ENCODE measurements at regions not wholly inside any gene's neighbourhood (a gene's known extent, or its start where the extent isn't known, plus 50 kb on each side); places are given as distances from the start of the nearest gene placed in this dataset.

DNA sequence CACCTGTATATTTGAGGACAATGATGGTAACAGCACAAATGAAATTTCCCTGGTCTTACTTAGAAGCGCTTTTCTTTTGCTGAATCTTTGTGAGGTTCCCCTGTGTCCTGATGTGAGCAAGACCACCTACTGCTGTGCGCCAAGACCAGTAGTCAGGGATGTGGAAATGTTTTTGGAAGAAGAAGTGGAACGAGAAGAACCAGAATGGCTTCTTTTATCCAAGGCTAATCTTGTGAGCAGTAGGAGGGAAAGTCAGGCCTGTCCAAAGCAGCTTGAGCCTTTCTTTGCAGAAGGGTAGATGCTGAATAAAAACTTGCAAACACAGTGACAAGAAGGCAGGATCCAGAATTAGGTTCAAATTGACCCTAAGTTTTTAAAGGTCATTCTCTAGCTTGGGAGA is 223.0 kb downstream of the FAT3 start:
- TF ChIP-seq, protein P1, sequence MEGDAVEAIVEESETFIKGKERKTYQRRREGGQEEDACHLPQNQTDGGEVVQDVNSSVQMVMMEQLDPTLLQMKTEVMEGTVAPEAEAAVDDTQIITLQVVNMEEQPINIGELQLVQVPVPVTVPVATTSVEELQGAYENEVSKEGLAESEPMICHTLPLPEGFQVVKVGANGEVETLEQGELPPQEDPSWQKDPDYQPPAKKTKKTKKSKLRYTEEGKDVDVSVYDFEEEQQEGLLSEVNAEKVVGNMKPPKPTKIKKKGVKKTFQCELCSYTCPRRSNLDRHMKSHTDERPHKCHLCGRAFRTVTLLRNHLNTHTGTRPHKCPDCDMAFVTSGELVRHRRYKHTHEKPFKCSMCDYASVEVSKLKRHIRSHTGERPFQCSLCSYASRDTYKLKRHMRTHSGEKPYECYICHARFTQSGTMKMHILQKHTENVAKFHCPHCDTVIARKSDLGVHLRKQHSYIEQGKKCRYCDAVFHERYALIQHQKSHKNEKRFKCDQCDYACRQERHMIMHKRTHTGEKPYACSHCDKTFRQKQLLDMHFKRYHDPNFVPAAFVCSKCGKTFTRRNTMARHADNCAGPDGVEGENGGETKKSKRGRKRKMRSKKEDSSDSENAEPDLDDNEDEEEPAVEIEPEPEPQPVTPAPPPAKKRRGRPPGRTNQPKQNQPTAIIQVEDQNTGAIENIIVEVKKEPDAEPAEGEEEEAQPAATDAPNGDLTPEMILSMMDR (IDR thresholded peaks at IDR 0.05), result no peak
- TF ChIP-seq EP300 (IDR thresholded peaks at IDR 0.05) (no peak), POLR2A (IDR thresholded peaks at IDR 0.05) (no peak), POLR2AphosphoS5 (IDR thresholded peaks at IDR 0.05) (no peak)

Measured in stomach (tissue), 4 donors.